Fibroblast of pulmonary artery (primary cell): ENCODE measurements at regions not wholly inside any gene's neighbourhood (a gene's known extent, or its start where the extent isn't known, plus 50 kb on each side); places are given as distances from the start of the nearest gene placed in this dataset.

ENCODE experiments used
- DNase-seq: peaks from one replicate; pipeline ENCODE4 v3.0.0-alpha.2; 2010; ENCODE audit warnings: low read depth
- H3K4me3 ChIP-seq: replicated peaks from 2 replicates; pipeline ENCODE4 v1.5.1; 2011; ENCODE audit warnings: low read depth, mild to moderate bottlenecking, control low read depth, low read length, moderate library complexity
- TF ChIP-seq, protein P1 (sequence below): IDR thresholded peaks from 2 replicates; pipeline ENCODE4 v1.5.1; 2011; ENCODE audit warnings: mild to moderate bottlenecking, control low read depth, low read length, inconsistent platforms; ENCODE audit errors: missing control alignments

DNA sequence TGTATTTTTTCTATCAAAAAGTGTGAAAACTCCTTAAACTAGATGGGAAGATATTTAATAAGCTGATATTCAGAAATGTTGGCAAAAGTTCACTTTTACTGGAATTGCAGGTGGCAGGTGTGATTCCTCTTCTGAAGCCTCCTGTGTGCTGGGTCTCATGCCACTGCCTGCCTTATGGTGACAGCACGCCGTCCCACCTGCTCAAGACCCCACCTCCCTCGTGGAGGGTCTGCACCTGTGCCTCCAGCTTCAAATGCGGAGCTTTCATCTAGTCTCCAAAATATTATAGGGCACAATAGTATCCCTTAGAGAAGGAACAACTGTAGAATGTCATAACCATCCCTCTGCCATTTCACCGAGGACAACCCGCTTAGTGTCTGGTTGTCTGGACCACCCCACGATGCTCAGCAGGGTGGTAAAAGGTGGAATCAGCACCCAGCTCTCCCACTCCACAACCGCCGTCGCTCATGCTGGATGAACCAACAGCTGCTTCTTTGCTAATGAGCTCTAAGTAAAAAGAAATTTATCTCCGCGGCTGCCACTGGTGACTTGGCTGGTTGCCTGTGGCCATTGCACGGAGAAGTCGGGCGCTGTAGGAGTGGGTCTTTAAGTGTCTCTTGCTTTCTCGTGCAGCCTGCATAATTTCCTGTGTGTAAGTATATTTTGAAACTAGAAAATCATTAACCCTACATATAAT, 119.3 kb upstream of the TCERG1L start:
- no peak overlapping the region for H3K4me3 ChIP-seq
- TF ChIP-seq, protein P1, sequence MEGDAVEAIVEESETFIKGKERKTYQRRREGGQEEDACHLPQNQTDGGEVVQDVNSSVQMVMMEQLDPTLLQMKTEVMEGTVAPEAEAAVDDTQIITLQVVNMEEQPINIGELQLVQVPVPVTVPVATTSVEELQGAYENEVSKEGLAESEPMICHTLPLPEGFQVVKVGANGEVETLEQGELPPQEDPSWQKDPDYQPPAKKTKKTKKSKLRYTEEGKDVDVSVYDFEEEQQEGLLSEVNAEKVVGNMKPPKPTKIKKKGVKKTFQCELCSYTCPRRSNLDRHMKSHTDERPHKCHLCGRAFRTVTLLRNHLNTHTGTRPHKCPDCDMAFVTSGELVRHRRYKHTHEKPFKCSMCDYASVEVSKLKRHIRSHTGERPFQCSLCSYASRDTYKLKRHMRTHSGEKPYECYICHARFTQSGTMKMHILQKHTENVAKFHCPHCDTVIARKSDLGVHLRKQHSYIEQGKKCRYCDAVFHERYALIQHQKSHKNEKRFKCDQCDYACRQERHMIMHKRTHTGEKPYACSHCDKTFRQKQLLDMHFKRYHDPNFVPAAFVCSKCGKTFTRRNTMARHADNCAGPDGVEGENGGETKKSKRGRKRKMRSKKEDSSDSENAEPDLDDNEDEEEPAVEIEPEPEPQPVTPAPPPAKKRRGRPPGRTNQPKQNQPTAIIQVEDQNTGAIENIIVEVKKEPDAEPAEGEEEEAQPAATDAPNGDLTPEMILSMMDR = no peak
- DNase-seq = no peak

DNA sequence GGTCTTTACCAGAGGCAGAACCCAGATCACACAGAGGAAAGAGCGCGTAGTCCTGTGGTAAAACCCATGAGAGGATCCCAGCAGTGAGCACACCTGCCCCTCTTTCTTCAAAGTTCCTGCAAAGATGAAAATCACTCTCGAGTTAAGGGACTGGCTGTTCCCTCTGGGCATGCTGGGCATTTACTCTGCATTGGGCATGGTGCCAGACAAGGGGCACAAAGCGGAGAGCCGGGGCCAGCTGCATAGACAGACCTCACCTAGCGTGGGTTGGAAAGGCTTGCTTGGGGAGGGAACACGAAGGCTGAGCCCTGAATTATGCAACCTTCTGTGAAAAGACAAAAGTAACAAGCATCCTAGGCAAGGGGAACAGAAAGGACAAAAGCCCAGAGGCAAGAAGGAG, 120.0 kb upstream of the TCERG1L start:
- no peak overlapping the region for H3K4me3 ChIP-seq
- DNase-seq = no peak
- TF ChIP-seq, protein P1 = no peak

DNA sequence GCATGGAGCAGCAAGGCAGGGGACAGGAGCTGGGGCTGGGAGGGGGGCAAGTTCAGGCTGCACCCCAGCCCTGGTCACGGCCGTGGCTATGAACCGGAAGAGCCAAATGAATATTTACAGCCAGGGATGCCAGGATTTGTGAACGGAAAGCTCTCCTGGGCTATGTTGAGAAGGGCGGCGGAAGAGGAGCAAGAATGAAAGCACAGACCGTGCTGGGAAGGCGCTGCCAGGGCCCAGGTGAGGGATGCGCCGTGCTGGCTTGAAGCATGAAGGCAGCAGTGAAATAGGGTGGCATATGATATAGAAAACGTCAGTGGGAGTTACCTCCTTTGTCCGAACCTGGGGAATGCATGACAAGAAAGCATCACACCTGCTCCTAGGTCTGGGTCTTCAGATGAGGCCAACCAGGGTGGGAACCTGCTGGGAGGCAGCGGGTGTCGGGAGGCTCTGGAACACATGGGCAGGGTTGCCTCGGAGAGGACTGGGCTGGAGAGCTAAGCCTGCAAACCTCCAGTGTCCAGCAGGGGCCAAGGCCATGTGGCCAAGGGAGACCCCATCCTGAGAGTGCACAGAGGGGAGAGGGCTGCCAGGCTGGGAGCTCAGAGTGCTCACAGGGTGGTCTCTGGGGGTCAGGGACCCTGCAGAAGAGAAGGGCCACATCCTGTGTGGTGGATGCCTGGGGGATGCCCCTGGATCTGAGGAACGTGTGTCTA, 120.6 kb upstream of the TCERG1L start:
- TF ChIP-seq, protein P1 = no peak
- no peak overlapping the region for H3K4me3 ChIP-seq
- no peak for DNase-seq

DNA sequence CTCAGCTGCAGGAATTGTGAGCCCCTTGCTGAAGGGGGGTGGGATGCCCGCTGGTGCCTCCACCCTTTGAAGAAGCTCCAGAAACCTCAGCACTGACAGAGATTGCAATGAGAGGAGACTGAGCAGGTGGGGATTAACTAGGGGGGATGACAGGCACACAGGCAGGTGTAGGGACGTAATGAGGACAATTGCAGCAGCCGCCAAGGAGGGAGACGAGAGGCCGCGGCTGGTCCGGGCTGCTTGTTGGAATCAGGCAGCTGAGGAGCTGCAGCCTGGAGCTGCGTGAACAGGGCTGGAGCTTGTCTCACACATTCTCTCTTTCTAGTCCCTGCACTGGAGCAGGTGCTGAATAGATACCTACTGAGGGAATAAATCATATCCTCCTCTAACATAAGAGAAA, 122.0 kb upstream of the TCERG1L start:
- no peak for DNase-seq
- TF ChIP-seq, protein P1 = no peak
- H3K4me3 ChIP-seq = no peak overlapping the region

DNA sequence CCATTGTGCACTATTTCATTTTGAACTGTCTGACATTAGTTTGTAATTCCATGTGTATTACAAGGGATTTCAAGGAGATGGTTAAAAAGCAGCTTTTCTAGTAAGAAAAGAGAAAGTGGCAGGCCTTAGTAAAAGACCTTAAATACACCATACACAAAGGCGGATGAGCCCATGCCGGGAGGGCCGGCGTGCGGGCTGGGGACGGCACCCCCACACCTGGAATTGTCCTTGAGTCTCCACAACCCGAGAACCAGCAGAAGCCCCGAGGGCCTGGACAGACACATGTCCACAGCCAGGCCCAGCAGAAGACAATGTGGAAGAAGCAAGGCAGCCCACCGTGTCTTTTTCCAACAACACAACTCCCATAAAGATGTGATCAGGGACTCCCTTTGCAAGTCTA, 123.7 kb upstream of the TCERG1L start:
- TF ChIP-seq, protein P1 = no peak
- no peak overlapping the region for H3K4me3 ChIP-seq
- DNase-seq = no peak

DNA sequence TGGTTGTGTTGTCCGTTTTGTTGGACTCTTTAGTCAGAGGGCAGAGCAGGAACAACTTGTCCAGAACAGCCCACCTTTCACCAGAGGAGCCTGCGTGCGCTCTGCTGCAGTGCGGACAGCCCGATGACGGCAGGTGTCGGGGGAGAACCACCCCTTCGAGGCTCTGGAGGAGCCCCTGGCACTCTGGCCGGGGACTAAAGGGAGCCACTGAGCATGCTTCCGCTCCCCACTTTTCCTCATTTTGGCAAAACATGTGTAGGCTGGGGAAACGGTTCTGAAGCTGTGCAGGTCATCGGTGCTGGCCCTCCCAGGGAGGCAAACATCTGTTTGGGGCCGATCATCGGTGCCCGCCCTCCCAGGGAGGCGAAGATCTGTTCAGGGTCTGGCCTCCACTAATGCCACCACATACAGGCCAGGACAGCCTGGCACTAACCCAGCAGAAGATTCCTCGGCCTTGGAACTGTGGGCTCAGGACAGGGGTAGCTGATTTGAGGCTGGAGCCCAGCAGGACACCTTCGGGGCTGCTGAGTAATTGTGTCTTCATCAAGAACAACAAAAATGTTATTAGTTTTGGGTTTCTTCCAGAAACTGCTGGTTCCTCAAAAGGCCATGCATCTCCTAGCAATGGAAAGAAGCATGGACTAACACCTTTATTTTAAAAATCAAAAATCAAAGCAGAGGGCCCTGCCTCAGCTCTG, 124.4 kb upstream of the TCERG1L start:
- TF ChIP-seq, protein P1 = no peak
- H3K4me3 ChIP-seq = no peak overlapping the region
- DNase-seq = no peak
